ENCODE measurements at regions not wholly inside any gene's neighbourhood (a gene's known extent, or its start where the extent isn't known, plus 50 kb on each side); places are given as distances from the start of the nearest gene placed in this dataset.

- TF ChIP-seq CTCF (IDR thresholded peaks at IDR 0.05; ENCODE audit: low read depth, low read length) (no peak), EZH2phosphoT487 (IDR thresholded peaks at IDR 0.05; ENCODE audit: low read depth) (no peak)
- Histone ChIP-seq H3K27me3 (ENCODE audit: low read depth, low read length) (no peaks in the 10 kb centered on the region), H2AFZ (ENCODE audit: low read depth, low read length) (no peak overlapping the region), H3K4me2 (ENCODE audit: low read length) (no peak overlapping the region), H3K36me3 (replicated peaks; ENCODE audit: low read depth, low read length) (no peaks in the 10 kb centered on the region), H4K20me1 (ENCODE audit: insufficient read depth, low read length) (no peaks in the 10 kb centered on the region), H3K9ac (ENCODE audit: low read length) (no peak overlapping the region), H3K79me2 (ENCODE audit: low read length) (no peaks in the 10 kb centered on the region), H3K9me3 (ENCODE audit: insufficient read depth, low read length) (no peaks in the 10 kb centered on the region), H3K27ac (ENCODE audit: low read length) (no peak overlapping the region), H3K4me3 (ENCODE audit: low read length) (no peak overlapping the region), H3K4me1 (ENCODE audit: low read length) (no peaks in the 10 kb centered on the region)
Measured at GRCh38 chr6:119568580-119568979, 219.0 kb upstream of the MAN1A1 start.

- no peak overlapping the region for H2AFZ ChIP-seq (ENCODE audit: low read depth, low read length)
- H4K20me1 ChIP-seq (ENCODE audit: insufficient read depth, low read length), result no peaks in the 10 kb centered on the region
- H3K4me1 ChIP-seq (ENCODE audit: low read length), result no peaks in the 10 kb centered on the region
- no peak overlapping the region for H3K9ac ChIP-seq (ENCODE audit: low read length)
- H3K36me3 ChIP-seq (replicated peaks; ENCODE audit: low read depth, low read length), result no peaks in the 10 kb centered on the region
- no peak overlapping the region for H3K27ac ChIP-seq (ENCODE audit: low read length)
- no peaks in the 10 kb centered on the region for H3K9me3 ChIP-seq (ENCODE audit: insufficient read depth, low read length)
- no peaks in the 10 kb centered on the region for H3K27me3 ChIP-seq (ENCODE audit: low read depth, low read length)
- no peak overlapping the region for H3K4me2 ChIP-seq (ENCODE audit: low read length)
- H3K79me2 ChIP-seq (ENCODE audit: low read length), result no peaks in the 10 kb centered on the region
- no peak overlapping the region for H3K4me3 ChIP-seq (ENCODE audit: low read length)
- TF ChIP-seq CTCF (IDR thresholded peaks at IDR 0.05; ENCODE audit: low read depth, low read length) (no peak), EZH2phosphoT487 (IDR thresholded peaks at IDR 0.05; ENCODE audit: low read depth) (no peak)
Measured at GRCh38 chr6:119566546-119567260, 217.1 kb upstream of the MAN1A1 start.

GRCh38 chr6:119565893-119566292 is 216.3 kb upstream of the MAN1A1 start:
- Histone ChIP-seq H3K9me3 (ENCODE audit: insufficient read depth, low read length) (no peaks in the 10 kb centered on the region), H2AFZ (ENCODE audit: low read depth, low read length) (no peak overlapping the region), H3K79me2 (ENCODE audit: low read length) (no peaks in the 10 kb centered on the region), H3K4me3 (ENCODE audit: low read length) (no peak overlapping the region), H3K36me3 (replicated peaks; ENCODE audit: low read depth, low read length) (no peaks in the 10 kb centered on the region), H3K9ac (ENCODE audit: low read length) (no peak overlapping the region), H3K4me1 (ENCODE audit: low read length) (no peaks in the 10 kb centered on the region), H4K20me1 (ENCODE audit: insufficient read depth, low read length) (no peaks in the 10 kb centered on the region), H3K27ac (ENCODE audit: low read length) (no peak overlapping the region), H3K4me2 (ENCODE audit: low read length) (no peak overlapping the region), H3K27me3 (ENCODE audit: low read depth, low read length) (no peaks in the 10 kb centered on the region)
- TF ChIP-seq CTCF (IDR thresholded peaks at IDR 0.05; ENCODE audit: low read depth, low read length), result no peak
- TF ChIP-seq EZH2phosphoT487 (IDR thresholded peaks at IDR 0.05; ENCODE audit: low read depth), result no peak

- no peaks in the 10 kb centered on the region for H3K27me3 ChIP-seq (ENCODE audit: low read depth, low read length)
- H3K27ac ChIP-seq (ENCODE audit: low read length), result no peak overlapping the region
- no peak overlapping the region for H3K4me2 ChIP-seq (ENCODE audit: low read length)
- no peaks in the 10 kb centered on the region for H3K79me2 ChIP-seq (ENCODE audit: low read length)
- no peak for TF ChIP-seq EZH2phosphoT487 (IDR thresholded peaks at IDR 0.05; ENCODE audit: low read depth)
- no peak for TF ChIP-seq CTCF (IDR thresholded peaks at IDR 0.05; ENCODE audit: low read depth, low read length)
- no peak overlapping the region for H3K9ac ChIP-seq (ENCODE audit: low read length)
- H3K4me1 ChIP-seq (ENCODE audit: low read length), result no peaks in the 10 kb centered on the region
- H3K36me3 ChIP-seq (replicated peaks; ENCODE audit: low read depth, low read length), result no peaks in the 10 kb centered on the region
- H2AFZ ChIP-seq (ENCODE audit: low read depth, low read length), result no peak overlapping the region
- H3K4me3 ChIP-seq (ENCODE audit: low read length), result no peak overlapping the region
- no peaks in the 10 kb centered on the region for H4K20me1 ChIP-seq (ENCODE audit: insufficient read depth, low read length)
- no peaks in the 10 kb centered on the region for H3K9me3 ChIP-seq (ENCODE audit: insufficient read depth, low read length)
Measured at GRCh38 chr6:119562168-119562567, 212.6 kb upstream of the MAN1A1 start.
